Heart left ventricle (tissue), 16 donors: ENCODE measurements at regions not wholly inside any gene's neighbourhood (a gene's known extent, or its start where the extent isn't known, plus 50 kb on each side); places are given as distances from the start of the nearest gene placed in this dataset.

Experiments used
- ATAC-seq, 4 donors: fragments of 200-7000 bp; cut with Tn5 transposase; one replicate each; pipeline ENCODE4 v1.9.1; 2020 to 2022; ENCODE audit warnings: moderate library complexity in 4 of 4, mild to moderate bottlenecking in 3 of 4, moderate number of reproducible peaks in 1 of 4
- DNase-seq, 5 donors: peaks; one replicate each; pipeline ENCODE4 v3.0.0-alpha.2; 2020
- H3K27ac ChIP-seq, 12 donors: fragments of 200-600 bp; sonication (generic) in 4 of 12; one replicate each; pipeline versions ENCODE4 v1.5.0 to v1.8.0; 2016 to 2022; ENCODE audit warnings: mild to moderate bottlenecking in 2 of 12
- H3K27me3 ChIP-seq, 9 donors: fragments of 200-600 bp; sonication (generic) in 2 of 9; one replicate each; pipeline versions ENCODE4 v1.5.1 to v1.8.0; 2016 to 2022; ENCODE audit warnings: mild to moderate bottlenecking in 3 of 9
- H3K36me3 ChIP-seq, 9 donors: fragments of 200-600 bp; sonication (generic) in 2 of 9; one replicate each; pipeline versions ENCODE4 v1.5.0 to v1.8.0; 2018 to 2022; ENCODE audit warnings: mild to moderate bottlenecking in 2 of 9
- H3K4me1 ChIP-seq, 12 donors: fragments of 200-600 bp; sonication (generic) in 4 of 12; one replicate each; pipeline versions ENCODE4 v1.5.0 to v1.8.0; 2016 to 2022; ENCODE audit warnings: mild to moderate bottlenecking in 3 of 12
- H3K4me3 ChIP-seq, 12 donors: fragments of 200-600 bp; sonication (generic) in 4 of 12; one replicate each; pipeline versions ENCODE4 v1.5.0 to v1.8.0; 2017 to 2022; ENCODE audit warnings: mild to moderate bottlenecking in 9 of 12, moderate library complexity in 4 of 12
- H3K9me3 ChIP-seq, 12 donors: fragments of 200-600 bp; sonication (generic) in 4 of 12; one replicate each; pipeline versions ENCODE4 v1.5.0 to v1.8.0; 2016 to 2022; ENCODE audit warnings: mild to moderate bottlenecking in 1 of 12
- CTCF ChIP-seq, 12 donors: fragments of 200-600 bp; sonication (generic) in 4 of 12; IDR thresholded peaks; one replicate each; pipeline versions ENCODE4 v1.5.0 to v1.8.0; 2018 to 2022; ENCODE audit warnings: antibody characterized with exemption in 12 of 12, mild to moderate bottlenecking in 5 of 12
- POLR2A ChIP-seq, 2 donors: fragments of 450-650 bp; IDR thresholded peaks; one replicate each; pipeline ENCODE4 v1.6.1; 2017; ENCODE audit warnings: antibody characterized with exemption in 2 of 2, mild to moderate bottlenecking in 2 of 2, moderate library complexity in 2 of 2
- WGBS, 4 donors: extraction: QIAGEN DNeasy Blood & Tissue Kit in 2 of 4; methylation state at CpG; one replicate each; pipeline versions ENCODE4 v1.1.5 to v1.1.7; 2013 to 2018; 5-methylcytosine and 5-hydroxymethylcytosine counted together
- intact Hi-C, 10 donors: fragments of 100-400 bp; cut with DNase I; formaldehyde crosslinking; loops; one replicate each; pipeline versions ENCODE4 v1.11.1 to v1.14.2; 2022
- donor health status: ischemic (EF 13 %, LVEDD 7.1; RV severe dilation, severe dysfunction).
- donor health status: healthy with polysubstance abuse.
- donor health status: DM: no; HTN: yes; CAD: no.
- donor health status: DM: no; HTN: no; CAD: no.
- donor health status: ischemic (EF 25% LVEDD 6.9; RV normal size, moderate dysfunction).
- donor health status: ischemic (EF 25% LVEDD 5.7; RV mildly dilated, moderate dysfunction).
- donor health status: healthy.
- donor health status: DM: yes; HTN: yes; CAD: no.
- donor health status: ischemic (EF 35%, LVEDD 5.7; RV mildly dilated, moderate dysfunction).
- donor health status: nonischemic (EF 11% LVEDD 7.7; RV severe dilation, severe dysfunction).
- donor health status: DM: yes; HTN: yes; CAD: no.
- donor health status: PGD.
- donor health status: ischemic (EF 29% LVEDD 5.4; RV normal size, mild dysfunction).
- donor health status: nonischemic (EF 23%, LVEDD 6.1; RV moderate dilation, normal function).

GRCh38 chr16:76007645-76008044, 269.6 kb upstream of the CNTNAP4 start:
- H3K27ac ChIP-seq: no peak overlapping the region

GRCh38 chr16:76023835-76024234, 253.4 kb upstream of the CNTNAP4 start:
- Histone ChIP-seq H3K27me3 (no peaks in the 10 kb centered on the region), H3K27ac (no peak overlapping the region), H3K4me3 (no peak overlapping the region), H3K9me3 (peaks cover 0 to 11% (median 0%) of the 10 kb centered on the region in 12 donors), H3K36me3 (no peaks in the 10 kb centered on the region), H3K4me1 (no peaks in the 10 kb centered on the region)
- no peak for ATAC-seq
- 64 to 78% (median 70%) methylated on average over 2 of the region's 2 CpGs for WGBS, 4 donors
- no peak for TF ChIP-seq POLR2A (IDR thresholded peaks at IDR 0.05)
- TF ChIP-seq CTCF (IDR thresholded peaks at IDR 0.05): no peak
- intact Hi-C loops: no loop called here
- DNase-seq: no peak

More at GRCh38 chr16:76007645-76008044, 269.6 kb upstream of the CNTNAP4 start:
- 76 to 93% (median 84%) methylated on average over 1 of the region's 1 CpG for WGBS, 4 donors
- no peak overlapping the region for H3K4me3 ChIP-seq
- intact Hi-C loops: no loop called here
- TF ChIP-seq POLR2A (IDR thresholded peaks at IDR 0.05): no peak
- TF ChIP-seq CTCF (IDR thresholded peaks at IDR 0.05): no peak
- ATAC-seq (no peak), DNase-seq (no peak)
- H3K27me3 ChIP-seq: no peaks in the 10 kb centered on the region
- no peaks in the 10 kb centered on the region for H3K9me3 ChIP-seq
- no peaks in the 10 kb centered on the region for H3K36me3 ChIP-seq
- H3K4me1 ChIP-seq: no peaks in the 10 kb centered on the region

- intact Hi-C loops: no loop called here
- no peak overlapping the region for H3K27ac ChIP-seq
- WGBS, 4 donors: 36 to 46% (median 40%) methylated on average over 2 of the region's 2 CpGs
- no peak for DNase-seq
- H3K9me3 ChIP-seq: peaks cover 0 to 22% (median 5%) of the 10 kb centered on the region in 12 donors
- no peaks in the 10 kb centered on the region for H3K36me3 ChIP-seq
- no peak for ATAC-seq
- no peaks in the 10 kb centered on the region for H3K4me1 ChIP-seq
- H3K4me3 ChIP-seq: no peak overlapping the region
- H3K27me3 ChIP-seq: no peaks in the 10 kb centered on the region
- no peak for TF ChIP-seq POLR2A (IDR thresholded peaks at IDR 0.05)
- TF ChIP-seq CTCF (IDR thresholded peaks at IDR 0.05): no peak
Observed at GRCh38 chr16:76035689-76036088, 241.5 kb upstream of the CNTNAP4 start.

GRCh38 chr16:76038097-76038496, 239.1 kb upstream of the CNTNAP4 start:
- DNase-seq (no peak), ATAC-seq (no peak)
- TF ChIP-seq POLR2A (IDR thresholded peaks at IDR 0.05): no peak
- no peak for TF ChIP-seq CTCF (IDR thresholded peaks at IDR 0.05)
- intact Hi-C loops: no loop called here
- Histone ChIP-seq H3K4me1 (no peaks in the 10 kb centered on the region), H3K27me3 (no peaks in the 10 kb centered on the region), H3K4me3 (no peak overlapping the region), H3K9me3 (peaks cover 0 to 22% (median 5%) of the 10 kb centered on the region in 12 donors), H3K27ac (no peak overlapping the region), H3K36me3 (no peaks in the 10 kb centered on the region)
- WGBS, 4 donors: 70 to 85% (median 78%) methylated on average over 1 of the region's 1 CpG
